Ovary (tissue), 7 donors: ENCODE measurements at regions not wholly inside any gene's neighbourhood (a gene's known extent, or its start where the extent isn't known, plus 50 kb on each side); places are given as distances from the start of the nearest gene placed in this dataset.

Experiments used
- DNase-seq, 5 donors: peaks; one replicate each; pipeline ENCODE4 v3.0.0-alpha.2; 2019 to 2020
- H3K27ac ChIP-seq, 2 donors: fragments of 200-600 bp; one replicate each; pipeline versions ENCODE4 v1.5.1 to v1.8.0; 2019 to 2022
- H3K27me3 ChIP-seq: fragments of 200-600 bp; one replicate; pipeline ENCODE4 v1.8.0; 2022
- H3K36me3 ChIP-seq: fragments of 200-600 bp; sonication (generic); one replicate; pipeline ENCODE4 v1.5.1; 2019
- H3K4me1 ChIP-seq: one replicate; pipeline ENCODE4 v1.8.1; 2013; ENCODE audit warnings: mild to moderate bottlenecking, moderate library complexity; ENCODE audit not compliant: insufficient read depth
- H3K4me3 ChIP-seq: fragments of 200-600 bp; sonication (generic); one replicate; pipeline ENCODE4 v1.5.1; 2017
- H3K9me3 ChIP-seq, 2 donors: fragments of 200-600 bp in 1 of 2; sonication (generic) in 1 of 2; one replicate each; pipeline versions ENCODE4 v1.5.1 to v1.8.1; 2013 to 2019; ENCODE audit warnings: mild to moderate bottlenecking in 1 of 2, moderate library complexity in 1 of 2
- CTCF ChIP-seq, 3 donors: fragments of 450-650 bp in 2 of 3; fragments of 200-600 bp in 1 of 3; IDR thresholded peaks; one replicate each; pipeline versions ENCODE4 v1.5.1 to v1.8.0; 2016 to 2022; ENCODE audit warnings: antibody characterized with exemption in 3 of 3, mild to moderate bottlenecking in 1 of 3
- EP300 ChIP-seq: sonication (generic); formaldehyde crosslinking; IDR thresholded peaks from one replicate; pipeline ENCODE4 v1.6.1; 2017; ENCODE audit warnings: antibody characterized with exemption
- POLR2A ChIP-seq: fragments of 450-650 bp; IDR thresholded peaks from one replicate; pipeline ENCODE4 v1.6.1; 2017; ENCODE audit warnings: antibody characterized with exemption, mild to moderate bottlenecking, moderate library complexity
- WGBS, 3 donors: extraction: QIAGEN DNeasy Blood & Tissue Kit in 1 of 3; methylation state at CpG; one replicate each; pipeline versions ENCODE4 v1.1.5 to v1.1.7; 2013 to 2017; 5-methylcytosine and 5-hydroxymethylcytosine counted together
- intact Hi-C, 4 donors: fragments of 100-400 bp; cut with DNase I; formaldehyde crosslinking; loops; one replicate each; pipeline versions ENCODE4 v1.11.0 to v1.15.1; 2022 to 2023
- donor health status: DM: no; HTN: no; CAD: no; lungs with moderate emphysema.
- donor health status: DM: no; HTN: no; CAD: no.
- donor health status: Bipolar disorder and iron deficiency.
- donor health status: DM: no; HTN: no; CAD: no.
- donor health status: DM: yes; HTN: yes; CAD: no.

- no peak overlapping the region for H3K27ac ChIP-seq
- H3K4me3 ChIP-seq: no peak overlapping the region
- H3K9me3 ChIP-seq: no peaks in the 10 kb centered on the region
- WGBS, 3 donors: 74% methylated on average over 10 of the region's 10 CpGs
- H3K27me3 ChIP-seq: no peaks in the 10 kb centered on the region
- TF ChIP-seq EP300: no peak
- no peak for TF ChIP-seq POLR2A
- TF ChIP-seq CTCF (IDR thresholded peaks at IDR 0.05): no peak
- intact Hi-C loops: loop anchor here in 1 of 4 donors (10.0 kb wide), 1 partner anchor 147 kb away; no protein-coding TSS in a partner anchor
- no peak for DNase-seq
- no peaks in the 10 kb centered on the region for H3K36me3 ChIP-seq
- H3K4me1 ChIP-seq: peaks cover 5% of the 10 kb centered on the region
These were observed 201.2 kb downstream of the TOMM20 start for GRCh38 chr1:234927312-234927970.

- DNase-seq: no peak
- WGBS, 3 donors: 66 to 67% (median 66%) methylated on average over 20 of the region's 20 CpGs
- TF ChIP-seq EP300 (no peak), CTCF (IDR thresholded peaks at IDR 0.05) (no peak), POLR2A (no peak)
- H3K4me1 ChIP-seq: peaks cover 5% of the 10 kb centered on the region
- H3K4me3 ChIP-seq: no peak overlapping the region
- H3K27ac ChIP-seq: no peak overlapping the region
- intact Hi-C loops: loop anchor here in 1 of 4 donors (10.0 kb wide), 1 partner anchor 148 kb away; no protein-coding TSS in a partner anchor
- H3K36me3 ChIP-seq: no peaks in the 10 kb centered on the region
- H3K27me3 ChIP-seq: no peaks in the 10 kb centered on the region
- no peaks in the 10 kb centered on the region for H3K9me3 ChIP-seq
These were observed 201.9 kb downstream of the TOMM20 start for GRCh38 chr1:234926559-234927311.

GRCh38 chr1:234926264-234926558 lies 202.4 kb downstream of the TOMM20 start:
- Histone ChIP-seq H3K9me3 (no peaks in the 10 kb centered on the region), H3K4me3 (no peak overlapping the region), H3K4me1 (peaks cover 5% of the 10 kb centered on the region), H3K36me3 (no peaks in the 10 kb centered on the region), H3K27me3 (no peaks in the 10 kb centered on the region), H3K27ac (no peak overlapping the region)
- 17 to 26% (median 24%) methylated on average over 4 of the region's 4 CpGs for WGBS, 3 donors
- no peak for TF ChIP-seq POLR2A
- TF ChIP-seq CTCF (IDR thresholded peaks at IDR 0.05): no peak
- TF ChIP-seq EP300: no peak
- intact Hi-C loops: loop anchor here in 1 of 4 donors (10.0 kb wide), 1 partner anchor 149 kb away; no protein-coding TSS in a partner anchor
- DNase-seq: no peak

- Histone ChIP-seq H3K9me3 (no peaks in the 10 kb centered on the region), H3K4me1 (peaks cover 5% of the 10 kb centered on the region), H3K36me3 (no peaks in the 10 kb centered on the region), H3K27me3 (no peaks in the 10 kb centered on the region), H3K27ac (no peak overlapping the region), H3K4me3 (no peak overlapping the region)
- 42 to 45% (median 44%) methylated on average over 7 of the region's 7 CpGs for WGBS, 3 donors
- TF ChIP-seq CTCF (IDR thresholded peaks at IDR 0.05): no peak
- no peak for TF ChIP-seq POLR2A
- no peak for TF ChIP-seq EP300
- intact Hi-C loops: loop anchor here in 1 of 4 donors (10.0 kb wide), 1 partner anchor 149 kb away; no protein-coding TSS in a partner anchor
- DNase-seq: peak in 1 of 5 donors; percentile 54
These were observed 203.0 kb downstream of the TOMM20 start for GRCh38 chr1:234925440-234926263.
